Testis (tissue), 2 donors: ENCODE measurements at regions not wholly inside any gene's neighbourhood (a gene's known extent, or its start where the extent isn't known, plus 50 kb on each side); places are given as distances from the start of the nearest gene placed in this dataset.

Experiments used
- CTCF ChIP-seq, 3 experiments: fragments of 450-650 bp in 2 of 3; fragments of 200-600 bp in 1 of 3; sonication (generic) in 1 of 3; IDR thresholded peaks; one replicate each; pipeline ENCODE4 v1.5.1; 2016 to 2019; ENCODE audit warnings: antibody characterized with exemption in 3 of 3, mild to moderate bottlenecking in 2 of 3, moderate library complexity in 1 of 3
- POLR2A ChIP-seq: fragments of 450-650 bp; IDR thresholded peaks from one replicate; pipeline ENCODE4 v1.6.1; 2017; ENCODE audit warnings: antibody characterized with exemption, mild to moderate bottlenecking, moderate library complexity

DNA sequence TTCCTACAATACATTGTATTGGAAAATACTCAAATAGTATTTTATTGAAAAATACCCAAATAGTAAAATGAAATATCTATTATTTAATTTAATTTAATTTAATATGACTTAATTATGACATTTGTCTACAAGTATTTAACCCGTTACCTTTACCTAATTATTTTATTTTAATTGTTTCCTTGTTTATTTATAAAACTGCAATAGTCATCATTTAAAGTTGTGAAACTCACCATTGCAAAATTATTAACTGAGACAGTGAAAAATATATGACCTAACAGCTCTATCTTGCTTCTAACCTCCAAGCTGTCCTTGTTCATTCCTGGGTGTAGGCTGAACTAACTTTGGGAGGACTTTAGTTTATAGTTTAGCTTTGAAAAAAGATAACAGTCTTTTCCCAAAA lies 300.6 kb upstream of the POGK start:
- TF ChIP-seq CTCF (IDR thresholded peaks at IDR 0.05) (no peak), POLR2A (no peak)
